Naive thymus-derived CD4-positive, alpha-beta T cell (primary cell): ENCODE measurements at regions not wholly inside any gene's neighbourhood (a gene's known extent, or its start where the extent isn't known, plus 50 kb on each side); places are given as distances from the start of the nearest gene placed in this dataset.

Experiments used
- ATAC-seq: fragments of 150-1000 bp; cut with Tn5 transposase; 2 replicates; pipeline ENCODE4 v1.10.0; 2021; ENCODE audit warnings: mild to moderate bottlenecking, moderate library complexity
- CTCF ChIA-PET: fragments of 350-600 bp; sonication (Branson Sonifier 250); formaldehyde crosslinking; loops from one replicate; lab custom pipeline; 2021; ENCODE audit warnings: antibody characterized with exemption; lab: Charles Lee
- POLR2A ChIA-PET: fragments of 350-600 bp; sonication (Branson Sonifier 250); formaldehyde crosslinking; loops from one replicate; lab custom pipeline; 2021; ENCODE audit warnings: antibody characterized with exemption, inconsistent platforms; lab: Charles Lee
- DNase-seq, 9 donors: peaks; one replicate each; pipeline versions ENCODE4 v3.0.0 to v3.0.0-alpha.2; 2020 to 2022; ENCODE audit warnings: mixed read lengths in 1 of 9
- H3K27ac ChIP-seq: one replicate; pipeline ENCODE4 v1.7.0; 2013; ENCODE audit warnings: mild to moderate bottlenecking, low read depth, low read length, moderate library complexity
- H3K27me3 ChIP-seq, 2 donors: one replicate each; pipeline ENCODE4 v1.7.0; 2013; ENCODE audit warnings: low read length in 2 of 2, mild to moderate bottlenecking in 2 of 2, moderate library complexity in 2 of 2; ENCODE audit not compliant: control insufficient read depth in 2 of 2, insufficient read depth in 2 of 2
- H3K36me3 ChIP-seq, 3 experiments: 1 replicate in 2 of 3; 2 replicates in 1 of 3; pipeline ENCODE4 v1.7.0; 2013; ENCODE audit warnings: low read length in 3 of 3, mild to moderate bottlenecking in 3 of 3, moderate library complexity in 1 of 3; ENCODE audit not compliant: insufficient read depth in 3 of 3, control insufficient read depth in 2 of 3
- H3K4me1 ChIP-seq, 2 donors: one replicate each; pipeline ENCODE4 v1.7.0; 2013; ENCODE audit warnings: low read length in 2 of 2, mild to moderate bottlenecking in 2 of 2, moderate library complexity in 1 of 2; ENCODE audit not compliant: control insufficient read depth in 2 of 2, insufficient read depth in 2 of 2
- H3K4me3 ChIP-seq: 2 replicates; pipeline ENCODE4 v1.7.0; 2013; ENCODE audit warnings: mild to moderate bottlenecking, low read length
- H3K9me3 ChIP-seq, 3 experiments: 1 replicate in 2 of 3; 2 replicates in 1 of 3; pipeline ENCODE4 v1.7.0; 2013; ENCODE audit warnings: low read length in 3 of 3; ENCODE audit not compliant: control insufficient read depth in 2 of 3
- H3K27ac Mint-ChIP-seq, 9 donors: one replicate each; pipeline ENCODE4 v1.8.0; 2020 to 2022; ENCODE audit warnings: mixed read lengths in 9 of 9, mild to moderate bottlenecking in 8 of 9, moderate library complexity in 5 of 9, inconsistent platforms in 2 of 9
- H3K27me3 Mint-ChIP-seq, 5 donors: one replicate each; pipeline ENCODE4 v1.8.0; 2021 to 2022; ENCODE audit warnings: mixed read lengths in 5 of 5, mild to moderate bottlenecking in 1 of 5
- H3K36me3 Mint-ChIP-seq, 5 donors: one replicate each; pipeline ENCODE4 v1.8.0; 2020 to 2022; ENCODE audit warnings: mixed read lengths in 5 of 5, mild to moderate bottlenecking in 3 of 5, inconsistent platforms in 1 of 5
- H3K4me1 Mint-ChIP-seq, 7 donors: one replicate each; pipeline ENCODE4 v1.8.0; 2020 to 2022; ENCODE audit warnings: mixed read lengths in 7 of 7, mild to moderate bottlenecking in 3 of 7, inconsistent platforms in 1 of 7
- H3K4me3 Mint-ChIP-seq, 10 donors: one replicate each; pipeline ENCODE4 v1.8.0; 2020 to 2022; ENCODE audit warnings: mild to moderate bottlenecking in 10 of 10, mixed read lengths in 10 of 10, moderate library complexity in 6 of 10, inconsistent platforms in 2 of 10
- H3K9me3 Mint-ChIP-seq, 11 donors: one replicate each; pipeline ENCODE4 v1.8.0; 2020 to 2022; ENCODE audit warnings: mixed read lengths in 11 of 11, mild to moderate bottlenecking in 4 of 11, inconsistent platforms in 1 of 11, moderate library complexity in 1 of 11
- intact Hi-C, 2 donors: fragments of 100-400 bp; cut with micrococcal nuclease; formaldehyde crosslinking; loops; one replicate each; pipeline ENCODE4 v1.15.1; 2023

- POLR2A ChIA-PET = no interaction called here
- CTCF ChIA-PET = no interaction called here
- Mint-ChIP-seq H3K27ac (no peak overlapping the region), H3K27me3 (peaks cover 3 to 18% (median 9%) of the 10 kb centered on the region in 5 donors), H3K4me3 (no peak overlapping the region), H3K9me3 (no peaks in the 10 kb centered on the region), H3K4me1 (peaks cover 0 to 3% (median 0%) of the 10 kb centered on the region in 7 donors), H3K36me3 (no peaks in the 10 kb centered on the region)
- no peak overlapping the region for H3K4me3 ChIP-seq
- no peaks in the 10 kb centered on the region for H3K36me3 ChIP-seq
- H3K4me1 ChIP-seq = no peaks in the 10 kb centered on the region
- intact Hi-C loops = no loop called here
- H3K27ac ChIP-seq = no peak overlapping the region
- no peaks in the 10 kb centered on the region for H3K9me3 ChIP-seq
- no peak for DNase-seq
- H3K27me3 ChIP-seq = no peaks in the 10 kb centered on the region
- ATAC-seq = no peak
Measured at GRCh38 chr2:120496235-120496634, 150.3 kb downstream of the INHBB start.

GRCh38 chr2:120496759-120497158 is 150.8 kb downstream of the INHBB start:
- no peaks in the 10 kb centered on the region for H3K9me3 Mint-ChIP-seq
- H3K4me1 Mint-ChIP-seq = peaks cover 0 to 3% (median 0%) of the 10 kb centered on the region in 7 donors

GRCh38 chr2:120497261-120497977 is 151.5 kb downstream of the INHBB start:
- H3K9me3 Mint-ChIP-seq = no peaks in the 10 kb centered on the region
- H3K4me1 Mint-ChIP-seq = peaks cover 0 to 3% (median 0%) of the 10 kb centered on the region in 7 donors
- CTCF ChIA-PET = no interaction called here
- H3K36me3 Mint-ChIP-seq = no peaks in the 10 kb centered on the region
- intact Hi-C loops = no loop called here
- no peak overlapping the region for H3K27ac Mint-ChIP-seq
- H3K27me3 Mint-ChIP-seq = peaks cover 0 to 11% (median 5%) of the 10 kb centered on the region in 5 donors
- Histone ChIP-seq H3K4me1 (no peaks in the 10 kb centered on the region), H3K27ac (no peak overlapping the region), H3K27me3 (no peaks in the 10 kb centered on the region), H3K4me3 (no peak overlapping the region), H3K36me3 (no peaks in the 10 kb centered on the region), H3K9me3 (no peaks in the 10 kb centered on the region)
- ATAC-seq (no peak), DNase-seq (no peak)
- POLR2A ChIA-PET = no interaction called here
- no peak overlapping the region for H3K4me3 Mint-ChIP-seq

More at GRCh38 chr2:120496759-120497158, 150.8 kb downstream of the INHBB start:
- Histone ChIP-seq H3K27me3 (no peaks in the 10 kb centered on the region), H3K4me3 (no peak overlapping the region), H3K4me1 (no peaks in the 10 kb centered on the region), H3K9me3 (no peaks in the 10 kb centered on the region), H3K36me3 (no peaks in the 10 kb centered on the region), H3K27ac (no peak overlapping the region)
- peaks cover 0 to 13% (median 8%) of the 10 kb centered on the region in 5 donors for H3K27me3 Mint-ChIP-seq
- POLR2A ChIA-PET = no interaction called here
- no peak for DNase-seq
- ATAC-seq = no peak
- H3K36me3 Mint-ChIP-seq = no peaks in the 10 kb centered on the region
- no peak overlapping the region for H3K4me3 Mint-ChIP-seq
- intact Hi-C loops = no loop called here
- no peak overlapping the region for H3K27ac Mint-ChIP-seq
- CTCF ChIA-PET = no interaction called here

- intact Hi-C loops = no loop called here
- Mint-ChIP-seq H3K9me3 (no peaks in the 10 kb centered on the region), H3K27me3 (peaks cover 0 to 11% (median 4%) of the 10 kb centered on the region in 5 donors), H3K4me1 (peaks cover 0 to 3% (median 0%) of the 10 kb centered on the region in 7 donors), H3K4me3 (no peak overlapping the region), H3K27ac (no peak overlapping the region), H3K36me3 (no peaks in the 10 kb centered on the region)
- ATAC-seq (no peak), DNase-seq (no peak)
- H3K4me3 ChIP-seq = no peak overlapping the region
- ChIA-PET POLR2A (no interaction called here), CTCF (no interaction called here)
- H3K27me3 ChIP-seq = no peaks in the 10 kb centered on the region
- H3K27ac ChIP-seq = no peak overlapping the region
- no peaks in the 10 kb centered on the region for H3K36me3 ChIP-seq
- H3K9me3 ChIP-seq = no peaks in the 10 kb centered on the region
- H3K4me1 ChIP-seq = no peaks in the 10 kb centered on the region
Measured at GRCh38 chr2:120498121-120498520, 152.2 kb downstream of the INHBB start.

GRCh38 chr2:120498576-120499394 is 152.8 kb downstream of the INHBB start:
- ChIA-PET CTCF (no interaction called here), POLR2A (no interaction called here)
- Histone ChIP-seq H3K9me3 (no peaks in the 10 kb centered on the region), H3K4me1 (no peaks in the 10 kb centered on the region), H3K27me3 (no peaks in the 10 kb centered on the region), H3K27ac (no peak overlapping the region), H3K4me3 (no peak overlapping the region), H3K36me3 (no peaks in the 10 kb centered on the region)
- H3K4me1 Mint-ChIP-seq = peaks cover 0 to 3% (median 0%) of the 10 kb centered on the region in 7 donors
- no peak overlapping the region for H3K27ac Mint-ChIP-seq
- ATAC-seq (no peak), DNase-seq (no peak)
- H3K4me3 Mint-ChIP-seq = no peak overlapping the region
- no peaks in the 10 kb centered on the region for H3K9me3 Mint-ChIP-seq
- intact Hi-C loops = no loop called here
- H3K36me3 Mint-ChIP-seq = no peaks in the 10 kb centered on the region
- H3K27me3 Mint-ChIP-seq = peaks cover 0 to 11% (median 5%) of the 10 kb centered on the region in 5 donors

GRCh38 chr2:120499784-120500495 is 154.0 kb downstream of the INHBB start:
- Mint-ChIP-seq H3K27me3 (peaks cover 0 to 8% (median 5%) of the 10 kb centered on the region in 5 donors), H3K36me3 (no peaks in the 10 kb centered on the region), H3K4me1 (peaks cover 0 to 3% (median 0%) of the 10 kb centered on the region in 7 donors), H3K4me3 (no peak overlapping the region), H3K9me3 (no peaks in the 10 kb centered on the region), H3K27ac (no peak overlapping the region)
- Histone ChIP-seq H3K4me3 (no peak overlapping the region), H3K9me3 (no peaks in the 10 kb centered on the region), H3K27ac (no peak overlapping the region), H3K36me3 (no peaks in the 10 kb centered on the region), H3K4me1 (no peaks in the 10 kb centered on the region), H3K27me3 (no peaks in the 10 kb centered on the region)
- ChIA-PET POLR2A (no interaction called here), CTCF (no interaction called here)
- ATAC-seq (no peak), DNase-seq (no peak)
- intact Hi-C loops = no loop called here
